ENCODE measurements at regions not wholly inside any gene's neighbourhood (a gene's known extent, or its start where the extent isn't known, plus 50 kb on each side); places are given as distances from the start of the nearest gene placed in this dataset.

- no peaks in the 10 kb centered on the region for H3K27me3 Mint-ChIP-seq
- no peaks in the 10 kb centered on the region for H3K9me3 ChIP-seq (ENCODE audit: control insufficient read depth, low read length, poor library complexity, severe bottlenecking)
- no peak overlapping the region for H3K4me3 Mint-ChIP-seq
- no peaks in the 10 kb centered on the region for H3K36me3 Mint-ChIP-seq (ENCODE audit: low read depth)
- H3K4me1 Mint-ChIP-seq: no peaks in the 10 kb centered on the region
- DNase-seq (no peak), ATAC-seq (no peak)
- H3K27ac Mint-ChIP-seq: no peak overlapping the region
Observed at GRCh38 chr11:133595998-133596590, 63.8 kb upstream of the OPCML start.

- ATAC-seq: no peak
- H3K36me3 Mint-ChIP-seq (ENCODE audit: low read depth): no peaks in the 10 kb centered on the region
- H3K27me3 Mint-ChIP-seq: no peaks in the 10 kb centered on the region
- no peak overlapping the region for H3K4me3 Mint-ChIP-seq
- no peak for DNase-seq
- H3K4me1 Mint-ChIP-seq: no peaks in the 10 kb centered on the region
- no peaks in the 10 kb centered on the region for H3K9me3 ChIP-seq (ENCODE audit: control insufficient read depth, low read length, poor library complexity, severe bottlenecking)
- H3K27ac Mint-ChIP-seq: no peak overlapping the region
Observed at GRCh38 chr11:133593036-133593435, 60.7 kb upstream of the OPCML start.

- no peak for DNase-seq
- H3K27me3 Mint-ChIP-seq: no peaks in the 10 kb centered on the region
- H3K27ac Mint-ChIP-seq: no peak overlapping the region
Observed at GRCh38 chr11:133586903-133587517, 54.7 kb upstream of the OPCML start.

GRCh38 chr11:133582750-133583149 is 50.4 kb upstream of the OPCML start:
- Mint-ChIP-seq H3K27me3 (no peaks in the 10 kb centered on the region), H3K36me3 (ENCODE audit: low read depth) (no peaks in the 10 kb centered on the region), H3K4me3 (no peak overlapping the region), H3K4me1 (no peaks in the 10 kb centered on the region), H3K27ac (no peak overlapping the region)
- H3K9me3 ChIP-seq (ENCODE audit: control insufficient read depth, low read length, poor library complexity, severe bottlenecking): peaks cover 2% of the 10 kb centered on the region
- DNase-seq (no peak), ATAC-seq (no peak)

More at GRCh38 chr11:133586903-133587517, 54.7 kb upstream of the OPCML start:
- Mint-ChIP-seq H3K4me1 (no peaks in the 10 kb centered on the region), H3K4me3 (no peak overlapping the region), H3K36me3 (ENCODE audit: low read depth) (no peaks in the 10 kb centered on the region)
- ATAC-seq: no peak
- H3K9me3 ChIP-seq (ENCODE audit: control insufficient read depth, low read length, poor library complexity, severe bottlenecking): peaks cover 2% of the 10 kb centered on the region

- no peak overlapping the region for H3K27ac Mint-ChIP-seq
- no peaks in the 10 kb centered on the region for H3K27me3 Mint-ChIP-seq
- no peak for DNase-seq
- no peak overlapping the region for H3K4me3 Mint-ChIP-seq
- H3K36me3 Mint-ChIP-seq (ENCODE audit: low read depth): no peaks in the 10 kb centered on the region
- ATAC-seq: no peak
- H3K9me3 ChIP-seq (ENCODE audit: control insufficient read depth, low read length, poor library complexity, severe bottlenecking): peaks cover 2% of the 10 kb centered on the region
- H3K4me1 Mint-ChIP-seq: no peaks in the 10 kb centered on the region
Observed at GRCh38 chr11:133582326-133582725, 50.0 kb upstream of the OPCML start.
